GM19351 (cell line): ENCODE measurements at regions not wholly inside any gene's neighbourhood (a gene's known extent, or its start where the extent isn't known, plus 50 kb on each side); places are given as distances from the start of the nearest gene placed in this dataset.

Experiments
- ATAC-seq: cut with Tn5 transposase; IDR thresholded peaks from one replicate; pipeline ENCODE4 v1.9.1; 2021; ENCODE audit warnings: mild to moderate bottlenecking, moderate library complexity; ENCODE audit not compliant: unreplicated experiment

DNA sequence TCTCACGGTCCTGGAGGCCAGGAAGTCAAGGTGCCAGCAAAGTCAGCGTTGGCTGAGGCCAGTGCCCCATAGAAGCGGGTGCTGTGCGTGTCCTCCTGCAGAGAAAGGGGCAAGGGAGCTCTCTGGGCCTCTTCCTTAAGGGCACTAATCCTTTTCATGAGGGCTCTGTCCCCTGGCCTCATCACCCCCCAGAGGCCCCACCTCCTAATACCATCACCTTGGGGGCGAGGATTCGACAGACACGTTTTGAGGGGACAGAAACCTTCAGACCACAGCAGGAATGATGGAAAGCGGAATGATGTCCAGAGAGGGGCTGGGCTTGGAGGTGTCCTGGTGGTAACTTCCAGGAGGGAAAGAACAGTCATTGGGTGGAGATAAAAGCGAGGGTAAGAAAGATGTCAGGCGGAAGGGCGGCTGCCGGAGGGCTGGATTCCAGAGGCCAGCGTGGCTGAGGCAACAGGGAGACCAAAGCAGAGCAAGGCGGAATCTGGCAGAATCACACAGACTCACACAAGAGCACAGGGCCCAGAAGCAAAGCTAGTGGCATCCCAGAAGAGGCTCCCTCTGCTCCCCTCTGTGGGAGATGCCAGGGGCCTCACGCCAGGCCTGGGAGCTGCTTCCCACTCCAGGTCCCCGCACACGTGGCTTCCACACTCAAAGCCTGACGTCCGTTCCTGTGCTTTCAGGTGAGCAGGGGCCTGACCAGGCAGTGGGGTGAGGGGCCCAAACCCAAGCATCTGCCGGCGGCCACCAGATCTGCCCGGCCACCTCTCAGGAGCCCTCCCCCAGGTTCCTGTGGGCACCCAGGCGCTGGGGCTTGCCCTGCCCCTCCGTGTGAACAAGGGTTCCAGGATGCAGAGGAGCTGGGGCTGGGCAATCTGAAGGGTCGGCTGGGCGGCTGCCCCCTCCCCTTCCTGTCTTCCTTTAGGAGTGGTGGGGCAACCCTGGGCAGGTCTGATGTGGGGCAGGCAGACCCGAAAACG is 784.5 kb downstream of the BRD1 start:
- ATAC-seq, result no peak

DNA sequence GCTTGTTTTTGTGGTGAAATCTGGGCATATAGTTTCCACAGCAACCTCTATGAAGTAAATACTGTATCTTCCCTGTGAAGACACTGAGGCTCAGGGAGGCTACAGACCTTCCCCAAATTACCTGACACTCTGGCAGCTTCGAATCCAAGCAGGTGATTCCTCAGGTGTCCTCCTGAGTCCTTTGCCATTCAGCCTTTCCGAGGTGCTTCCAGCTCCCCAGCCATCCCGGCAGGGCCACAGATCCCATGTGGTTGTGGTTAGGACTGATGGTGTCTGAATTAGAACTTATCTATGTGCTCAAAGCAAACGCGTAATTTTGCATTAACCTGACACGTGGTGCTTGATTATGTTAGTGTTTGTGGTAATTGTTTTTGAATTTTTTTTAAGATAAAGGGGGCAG is 785.6 kb downstream of the BRD1 start:
- ATAC-seq, result no peak

DNA sequence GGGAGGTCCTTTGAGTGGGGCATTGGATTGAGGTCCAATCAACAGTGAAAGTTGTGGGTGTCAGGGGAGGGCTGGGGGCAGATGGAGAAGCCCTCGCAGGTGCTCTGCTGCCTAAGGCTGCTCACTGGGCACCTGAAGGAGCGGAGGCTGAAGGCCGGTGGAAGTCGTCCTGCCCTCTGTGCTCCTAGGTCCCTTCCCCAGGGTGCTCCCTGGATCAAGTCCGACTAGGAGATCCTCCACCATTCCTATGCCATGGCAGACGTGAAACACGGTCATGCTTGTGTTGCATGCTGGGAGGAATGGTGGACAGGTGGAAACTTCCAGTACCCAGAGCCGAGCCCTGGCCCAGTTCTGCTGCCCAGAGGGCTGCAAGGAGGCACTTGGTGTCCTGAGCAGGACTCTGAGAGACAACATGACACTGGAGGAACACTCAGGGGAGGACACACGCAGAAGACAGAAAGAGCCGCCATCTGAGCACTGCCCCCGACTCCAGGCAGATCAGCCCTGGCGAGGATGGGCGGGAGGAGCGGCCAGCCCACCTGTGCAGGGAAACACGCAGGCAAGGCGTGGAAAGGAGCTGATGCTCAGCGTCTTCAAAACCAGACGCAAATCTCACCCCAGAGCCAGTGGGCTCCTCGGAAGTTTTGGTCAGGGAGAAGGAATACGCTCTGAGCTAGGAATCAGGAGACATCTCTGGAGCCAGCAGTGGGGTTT is 786.8 kb downstream of the BRD1 start:
- ATAC-seq, result no peak

DNA sequence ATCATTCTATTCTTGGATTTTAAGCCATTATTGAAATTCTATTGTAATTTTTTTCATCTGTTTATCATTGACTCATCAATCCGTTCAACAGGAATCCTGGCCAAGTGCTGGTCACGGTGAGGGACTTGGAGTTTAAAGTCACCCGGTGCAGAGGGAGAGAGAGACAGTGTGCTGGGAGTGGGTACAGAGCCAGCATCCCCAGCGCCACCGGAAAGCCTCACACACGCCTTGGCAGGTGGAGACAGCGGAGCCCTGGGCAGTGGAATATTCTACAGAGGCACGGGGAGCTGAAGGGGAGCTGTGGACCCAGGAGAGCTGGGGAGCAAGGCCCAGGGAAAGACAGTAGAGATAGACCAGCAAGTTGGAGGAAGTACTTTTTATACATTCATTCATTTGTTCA is 787.6 kb downstream of the BRD1 start:
- no peak for ATAC-seq

DNA sequence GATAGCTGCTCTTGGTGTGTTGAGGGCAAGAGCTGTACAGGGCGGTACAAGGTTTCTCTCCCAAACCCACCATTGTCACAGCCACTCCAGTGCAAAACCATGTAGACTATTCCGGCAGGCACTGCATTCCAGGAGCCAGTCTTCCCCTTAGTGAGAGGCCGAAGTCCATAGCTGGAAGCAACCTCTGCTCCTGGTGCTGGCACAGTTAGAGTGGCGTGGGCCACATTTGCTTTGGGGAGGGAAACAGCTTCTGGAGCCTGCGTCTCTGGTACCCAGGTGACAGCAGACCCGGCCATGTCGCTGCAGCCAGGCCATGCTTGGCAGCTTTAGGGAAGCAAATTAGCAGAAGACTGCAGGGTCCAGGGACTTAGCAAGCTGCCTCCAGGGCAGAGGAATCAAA is 788.0 kb downstream of the BRD1 start:
- ATAC-seq, result no peak

DNA sequence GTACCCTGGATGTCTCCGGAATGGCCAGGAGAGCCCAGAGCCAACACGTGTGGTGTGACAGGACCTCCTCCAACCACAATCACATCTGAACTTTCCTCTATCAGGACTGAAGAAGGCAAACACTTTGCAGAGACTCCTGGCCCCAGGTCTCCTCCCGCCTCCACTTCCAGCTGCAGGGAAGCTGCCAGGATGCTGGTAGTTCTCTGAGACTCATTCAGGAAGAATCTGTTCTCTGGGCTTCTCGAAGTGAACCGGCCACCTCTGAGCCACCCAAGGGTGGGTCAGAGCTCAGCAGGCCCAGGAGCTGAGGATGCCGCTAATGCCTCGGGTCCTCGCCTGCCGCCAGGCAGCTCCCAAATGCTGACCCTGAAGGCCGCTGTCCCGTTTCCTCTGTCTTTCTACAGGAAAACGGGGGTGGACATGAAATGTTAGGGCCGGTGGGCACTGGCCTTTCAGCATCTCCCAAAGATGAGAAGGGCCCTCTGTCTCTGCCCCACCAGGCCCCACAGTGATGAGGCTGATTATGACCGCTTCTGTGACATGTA is 789.9 kb downstream of the BRD1 start:
- ATAC-seq, result no peak

DNA sequence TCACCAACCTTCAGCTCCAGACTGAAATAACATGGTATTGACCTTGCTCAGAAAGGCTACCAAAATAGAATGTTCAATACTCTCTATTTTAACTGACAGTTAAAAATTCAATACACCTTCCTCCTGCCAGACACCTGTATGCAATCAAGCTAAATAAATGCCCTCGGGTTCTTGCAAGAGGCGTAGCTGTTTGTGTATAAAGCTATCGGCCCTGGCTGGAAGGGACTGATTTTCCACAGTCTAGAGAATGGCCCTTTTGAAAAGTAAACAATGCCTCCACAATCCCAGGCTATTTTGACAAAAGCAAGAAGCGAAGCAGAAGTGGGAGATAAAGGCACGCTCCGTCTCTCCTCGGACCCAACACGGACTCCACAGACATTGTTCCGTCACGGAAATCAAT is 791.2 kb downstream of the BRD1 start:
- no peak for ATAC-seq

DNA sequence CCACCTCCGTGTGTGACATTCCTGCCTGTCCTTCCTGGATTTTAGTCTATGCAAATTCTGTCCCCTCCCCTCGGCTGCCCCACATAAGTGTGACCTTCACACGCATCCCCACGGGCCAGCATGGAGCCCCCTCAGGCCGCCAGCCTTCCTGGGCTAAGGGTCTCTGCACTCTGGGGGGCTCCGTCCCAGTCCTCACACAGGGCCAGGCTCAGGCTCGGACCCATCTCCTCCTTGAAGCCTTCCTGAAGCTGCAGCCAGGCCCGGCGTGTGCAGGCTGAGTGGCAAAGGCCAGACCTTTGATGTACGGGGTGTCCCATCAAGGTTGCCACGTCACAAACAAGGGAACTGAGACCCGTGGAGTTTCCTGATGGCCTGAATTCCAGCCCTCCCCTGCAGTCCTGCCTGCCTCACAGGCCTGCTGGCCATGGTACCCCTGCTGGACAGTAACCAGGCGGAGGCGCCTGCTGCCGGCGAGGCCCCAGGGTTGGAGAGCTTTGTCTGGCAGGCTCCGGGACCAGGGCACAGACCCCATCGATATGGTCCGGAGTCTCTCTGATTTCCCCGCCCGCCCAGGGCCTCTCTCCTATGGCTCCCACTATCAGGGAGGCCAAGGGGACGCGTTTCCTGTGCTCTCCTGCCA is 791.7 kb downstream of the BRD1 start:
- ATAC-seq, result no peak

DNA sequence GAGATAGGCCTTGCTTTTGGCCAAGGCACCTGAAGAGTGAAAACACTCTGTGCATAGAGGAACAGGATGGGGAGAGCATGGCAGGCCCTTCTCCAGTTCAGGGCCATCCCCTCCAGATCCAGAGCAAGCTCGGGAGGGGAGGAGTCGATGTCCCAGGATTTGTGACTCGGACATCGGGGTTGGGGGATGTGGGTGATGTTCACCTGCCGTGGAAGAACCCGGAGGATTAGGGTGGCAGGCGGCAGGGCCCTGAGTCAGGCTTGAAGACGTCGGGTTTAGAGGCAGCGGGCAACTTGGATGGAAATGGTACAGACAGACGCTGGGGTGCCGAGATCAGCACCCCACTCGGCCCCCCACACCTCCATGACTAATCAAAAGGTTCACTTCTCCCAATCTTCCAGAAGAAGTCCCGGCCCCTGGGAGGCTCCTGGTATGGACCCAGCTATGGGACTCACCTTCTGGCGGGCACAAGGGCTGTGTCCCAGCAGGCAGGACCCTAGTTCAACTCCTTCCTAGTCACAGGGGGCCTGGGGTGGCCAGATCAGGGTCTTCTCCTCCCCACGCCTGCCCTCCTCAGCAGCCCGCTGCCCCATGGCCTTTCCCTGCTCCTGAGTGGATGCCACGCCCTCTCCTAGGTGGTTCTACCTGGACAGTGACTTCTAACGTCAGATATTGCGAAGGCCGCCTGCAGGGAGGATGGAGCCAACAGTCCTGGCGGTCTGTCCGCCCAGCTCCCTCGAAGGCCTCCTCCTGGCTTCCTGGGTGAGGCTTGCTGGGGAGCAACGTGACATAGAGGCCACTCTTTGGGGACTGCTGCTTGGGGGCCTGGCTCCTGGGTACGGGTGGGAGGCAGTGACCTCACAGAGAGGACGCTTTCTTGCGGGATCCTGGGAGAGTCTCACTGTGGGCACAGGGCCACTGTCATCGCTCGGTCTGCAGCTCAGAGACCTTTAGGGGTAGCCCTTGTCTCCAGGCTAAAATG is 792.5 kb downstream of the BRD1 start:
- ATAC-seq, result no peak

DNA sequence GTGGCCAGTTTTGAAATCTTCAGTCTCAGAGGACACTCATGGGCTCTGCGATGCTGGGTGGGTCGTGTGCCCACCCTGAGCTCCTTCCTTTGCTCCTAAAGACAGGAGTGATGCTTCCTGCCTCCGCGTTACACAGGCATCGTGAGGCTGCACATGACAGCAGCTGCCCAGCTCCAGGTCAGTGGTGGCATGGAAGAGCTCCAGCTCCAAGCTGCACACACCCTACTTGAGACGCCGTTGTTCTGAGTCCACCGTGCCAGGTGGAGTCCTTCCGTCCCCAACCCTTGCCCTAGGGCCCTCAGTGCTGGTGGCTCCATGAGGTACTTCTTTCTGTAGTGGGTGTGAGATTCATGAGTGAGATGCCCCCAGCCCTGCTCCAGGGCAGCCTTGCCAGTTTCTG is 794.1 kb downstream of the BRD1 start:
- ATAC-seq, result no peak

DNA sequence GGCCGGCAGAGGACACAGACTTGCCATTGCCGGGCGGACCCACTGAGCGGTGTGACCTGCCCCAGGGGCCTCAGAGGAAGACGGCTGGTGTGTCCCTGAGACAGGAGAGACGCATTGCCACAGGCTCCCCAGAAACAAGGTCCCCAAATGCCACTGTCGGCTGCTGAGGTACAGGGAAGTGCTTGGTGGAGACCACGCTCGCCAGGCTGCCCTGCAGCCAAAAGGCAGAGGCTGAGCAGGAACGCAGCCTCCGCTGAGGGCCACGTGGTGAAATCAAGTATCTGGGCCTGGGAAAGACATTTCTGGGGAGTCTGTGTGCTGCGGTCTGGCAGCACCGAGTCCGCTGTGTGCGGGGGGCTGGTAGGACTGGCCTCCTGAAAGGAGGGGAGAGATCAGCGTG is 794.9 kb downstream of the BRD1 start:
- ATAC-seq, result no peak

DNA sequence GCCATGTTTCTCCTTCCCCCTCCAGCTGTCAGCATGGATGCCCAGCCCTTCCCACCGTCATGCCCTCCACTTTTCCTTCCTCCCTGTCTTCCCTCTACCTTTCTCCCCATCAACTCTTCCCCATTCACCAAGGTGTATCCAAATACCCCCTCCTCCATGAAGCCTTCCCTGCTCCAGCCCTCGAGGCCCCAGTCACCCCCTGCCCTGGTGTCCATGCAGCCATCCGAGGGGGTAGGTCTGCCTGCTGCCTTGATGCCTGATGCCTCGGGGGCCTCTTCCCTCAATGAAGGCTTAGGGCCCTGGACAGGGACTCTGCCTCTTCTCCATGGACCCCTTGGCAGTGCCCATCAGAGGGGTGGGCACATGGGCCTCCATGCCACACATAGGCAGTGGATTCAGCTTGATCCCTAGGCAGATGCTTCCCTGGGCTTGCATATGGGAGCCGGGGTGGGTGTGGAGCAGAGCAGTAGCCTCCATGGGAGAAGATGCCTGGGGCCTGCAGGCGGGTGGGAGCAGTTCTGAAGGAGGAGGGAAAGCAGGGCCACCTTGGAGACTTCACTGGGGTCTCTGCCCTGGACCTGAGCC is 795.8 kb downstream of the BRD1 start:
- ATAC-seq, result no peak

DNA sequence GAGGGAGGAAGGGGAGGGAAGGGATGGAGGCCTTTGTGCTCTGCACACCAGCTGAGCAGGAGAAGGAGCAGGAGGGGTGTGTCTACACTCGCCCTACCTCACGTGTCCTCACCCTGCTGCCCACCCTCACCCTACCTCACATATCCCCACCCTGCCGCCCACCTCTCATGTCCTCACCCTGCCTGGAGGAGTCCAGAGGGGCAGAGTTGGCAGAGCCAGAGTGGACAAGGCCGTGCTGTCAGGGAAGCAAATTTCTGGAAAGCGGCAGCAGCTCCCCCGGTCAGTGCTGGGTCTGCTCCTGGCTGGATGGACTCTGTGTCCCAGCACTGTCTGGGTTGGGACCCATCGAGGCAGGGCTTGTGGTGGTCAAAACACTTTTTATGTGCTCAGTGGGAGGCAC is 799.6 kb downstream of the BRD1 start:
- no peak for ATAC-seq

DNA sequence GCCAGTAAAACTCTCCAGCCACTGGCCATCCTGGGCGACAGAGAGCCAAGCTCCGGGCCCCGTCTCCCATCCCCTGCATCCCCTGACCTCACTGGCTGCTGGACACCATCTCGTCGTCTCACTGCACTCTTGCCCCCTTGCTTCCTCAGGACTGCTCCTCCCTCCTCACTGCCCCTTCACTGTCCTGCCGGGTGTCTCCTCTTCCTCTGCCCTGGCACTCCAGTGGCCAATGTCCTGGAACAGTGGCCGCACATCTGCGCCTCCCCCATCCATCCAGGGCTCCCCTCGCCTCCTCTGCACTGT is 800.4 kb downstream of the BRD1 start:
- ATAC-seq, result no peak

DNA sequence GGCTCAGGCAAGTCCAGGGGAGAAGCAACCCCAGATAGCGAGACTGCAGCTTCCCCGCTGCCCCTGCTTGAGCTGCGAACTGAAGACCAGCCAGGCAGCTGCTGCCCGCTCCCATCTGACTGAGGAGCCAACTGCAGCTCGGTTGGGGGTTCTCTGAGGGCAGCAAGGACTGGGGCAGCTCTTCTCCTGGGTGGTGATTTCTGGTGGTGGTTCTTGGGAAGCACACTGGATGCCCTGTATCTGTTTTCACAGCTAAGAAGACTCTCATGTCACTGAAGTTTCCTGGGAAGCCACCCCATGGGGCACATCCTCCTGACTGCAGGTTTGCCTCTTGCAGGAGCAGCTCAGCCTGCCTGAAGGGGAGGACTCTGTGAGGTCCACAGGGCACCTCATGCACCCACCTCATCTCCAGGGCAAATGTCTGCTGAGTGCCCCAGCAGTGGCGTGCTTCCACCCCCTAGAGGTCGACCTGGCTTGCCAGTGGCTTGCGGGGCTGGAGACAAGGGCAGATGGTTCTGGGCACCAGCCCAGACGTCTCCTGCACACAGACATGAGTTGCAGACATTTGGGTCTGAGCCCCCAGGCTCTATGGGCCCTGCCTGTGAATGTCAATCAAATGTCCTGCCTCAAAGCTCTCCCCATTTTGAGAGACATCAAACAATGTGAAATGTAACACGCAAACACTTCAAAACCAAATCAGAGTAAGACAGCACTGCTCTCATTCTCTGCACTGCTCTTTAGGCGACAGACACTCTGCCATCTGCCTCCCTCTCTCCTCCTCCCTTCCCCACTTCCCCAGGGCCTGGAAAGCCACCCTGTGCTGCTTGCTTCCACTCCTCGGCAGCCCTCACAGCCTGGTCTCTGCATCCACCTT is 800.9 kb downstream of the BRD1 start:
- no peak for ATAC-seq

DNA sequence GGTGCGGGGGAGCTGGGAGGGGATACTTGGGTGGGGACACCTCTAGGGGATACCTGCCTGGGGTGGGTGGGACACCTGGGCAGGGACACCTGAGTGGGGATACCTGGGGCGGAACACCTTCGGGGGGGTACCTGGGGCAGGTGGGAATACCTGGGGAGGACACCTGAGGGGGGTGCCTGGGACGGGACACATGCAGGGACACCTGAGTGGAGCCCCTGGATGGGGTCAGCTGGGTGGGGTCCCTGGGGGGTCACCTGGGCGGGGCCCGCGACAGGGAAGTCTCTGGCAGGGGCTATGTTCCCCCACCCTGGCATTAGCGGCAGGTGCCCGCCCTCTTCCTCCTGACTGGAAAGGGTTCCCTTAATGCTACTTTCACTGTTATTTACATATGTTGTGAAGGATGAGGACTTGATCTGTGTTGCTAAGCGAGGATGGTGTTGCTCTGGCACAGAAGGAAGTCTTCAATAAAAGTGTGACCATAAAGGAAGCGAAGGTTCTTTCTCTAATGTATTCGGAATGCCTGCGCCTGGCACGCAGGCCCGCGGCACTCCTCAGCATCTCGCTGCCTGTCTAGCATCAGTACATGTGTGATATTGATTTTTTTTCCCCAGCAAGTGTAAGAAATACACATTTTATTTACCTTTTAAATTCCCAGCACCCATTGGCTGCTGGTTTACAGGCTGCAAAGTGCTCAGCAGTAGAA is 801.7 kb downstream of the BRD1 start:
- ATAC-seq, result no peak

DNA sequence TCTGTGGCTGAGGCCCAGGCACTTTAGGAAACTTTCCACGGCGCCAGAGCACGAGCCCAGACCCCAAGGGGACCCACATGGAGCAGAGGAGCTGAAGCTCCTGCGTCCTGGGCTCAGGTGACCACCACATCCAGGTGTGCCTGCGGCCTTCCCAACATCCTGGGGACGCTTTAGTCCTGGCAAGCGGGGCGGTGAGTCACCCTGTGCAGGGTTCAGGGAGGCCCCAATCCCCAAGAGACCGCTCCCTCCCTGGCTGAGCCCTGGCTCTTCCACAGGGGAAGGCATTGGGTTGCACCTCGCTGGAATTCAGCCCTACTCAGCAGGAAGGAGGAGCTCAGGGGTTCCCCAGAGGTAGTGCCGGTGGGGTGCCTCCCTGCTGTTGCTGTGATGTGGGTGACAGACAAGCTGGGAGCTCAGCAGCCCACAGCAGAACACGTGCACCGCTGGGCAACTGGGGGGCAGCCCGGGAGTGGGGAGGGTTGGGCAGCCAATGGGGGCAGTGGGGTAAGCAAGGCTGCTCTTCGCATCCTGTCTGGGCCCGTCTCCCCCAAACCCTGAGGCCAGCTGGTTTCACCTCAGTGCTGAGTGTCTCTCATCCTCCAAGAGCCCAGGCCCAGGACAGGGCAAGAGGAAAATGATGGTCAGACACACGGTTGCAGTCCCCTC is 802.8 kb downstream of the BRD1 start:
- no peak for ATAC-seq
